ENCODE measurements at regions not wholly inside any gene's neighbourhood (a gene's known extent, or its start where the extent isn't known, plus 50 kb on each side); places are given as distances from the start of the nearest gene placed in this dataset.

DNA sequence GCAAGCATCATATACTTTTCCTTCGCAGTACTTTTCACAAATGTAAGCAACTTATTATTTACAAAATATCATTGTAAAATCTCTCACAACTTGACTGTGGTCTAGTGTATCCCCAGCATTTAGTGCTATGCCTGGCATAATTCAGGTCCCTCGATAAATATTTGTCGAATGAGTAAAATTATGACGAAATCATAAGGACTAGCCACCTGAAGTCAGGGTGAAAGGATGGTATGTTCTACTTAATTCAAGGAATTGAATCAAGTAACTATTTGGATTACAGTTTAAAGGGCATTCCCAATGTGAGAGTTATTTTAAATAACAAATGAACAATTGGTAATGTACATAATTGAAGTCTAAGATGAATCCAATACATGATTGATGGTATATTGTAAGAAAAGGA is 393.0 kb upstream of the SLC35B3 start:
- TF ChIP-seq, protein P1, sequence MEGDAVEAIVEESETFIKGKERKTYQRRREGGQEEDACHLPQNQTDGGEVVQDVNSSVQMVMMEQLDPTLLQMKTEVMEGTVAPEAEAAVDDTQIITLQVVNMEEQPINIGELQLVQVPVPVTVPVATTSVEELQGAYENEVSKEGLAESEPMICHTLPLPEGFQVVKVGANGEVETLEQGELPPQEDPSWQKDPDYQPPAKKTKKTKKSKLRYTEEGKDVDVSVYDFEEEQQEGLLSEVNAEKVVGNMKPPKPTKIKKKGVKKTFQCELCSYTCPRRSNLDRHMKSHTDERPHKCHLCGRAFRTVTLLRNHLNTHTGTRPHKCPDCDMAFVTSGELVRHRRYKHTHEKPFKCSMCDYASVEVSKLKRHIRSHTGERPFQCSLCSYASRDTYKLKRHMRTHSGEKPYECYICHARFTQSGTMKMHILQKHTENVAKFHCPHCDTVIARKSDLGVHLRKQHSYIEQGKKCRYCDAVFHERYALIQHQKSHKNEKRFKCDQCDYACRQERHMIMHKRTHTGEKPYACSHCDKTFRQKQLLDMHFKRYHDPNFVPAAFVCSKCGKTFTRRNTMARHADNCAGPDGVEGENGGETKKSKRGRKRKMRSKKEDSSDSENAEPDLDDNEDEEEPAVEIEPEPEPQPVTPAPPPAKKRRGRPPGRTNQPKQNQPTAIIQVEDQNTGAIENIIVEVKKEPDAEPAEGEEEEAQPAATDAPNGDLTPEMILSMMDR (IDR thresholded peaks at IDR 0.05 in 8 of 11, conservative IDR thresholded peaks at IDR 0.05 in 3 of 11): no peak
- TF ChIP-seq POLR2AphosphoS5 (IDR thresholded peaks at IDR 0.05): no peak

Data from spleen (tissue), 7 donors.